ENCODE measurements at regions not wholly inside any gene's neighbourhood (a gene's known extent, or its start where the extent isn't known, plus 50 kb on each side); places are given as distances from the start of the nearest gene placed in this dataset.

- no peak for DNase-seq (ENCODE audit: low read depth in 1 of 2, low spot score in 1 of 2)
- TF ChIP-seq POLR2AphosphoS5 (IDR thresholded peaks at IDR 0.05; ENCODE audit: low read depth) = no peak
- no peak for TF ChIP-seq CTCF (IDR thresholded peaks at IDR 0.05; ENCODE audit: insufficient read depth, low read length)
- TF ChIP-seq REST (IDR thresholded peaks at IDR 0.05; ENCODE audit: insufficient replicate concordance, low read depth) = no peak
- no peak for TF ChIP-seq SPI1 (IDR thresholded peaks at IDR 0.05; ENCODE audit: borderline replicate concordance, low read depth)
- TF ChIP-seq GABPA (IDR thresholded peaks at IDR 0.05; ENCODE audit: low read depth) = no peak
- H3K27me3 ChIP-seq (ENCODE audit: insufficient read depth, poor library complexity, severe bottlenecking) = no peaks in the 10 kb centered on the region
- no peak overlapping the region for H3K27ac ChIP-seq (replicated peaks)
- no peak overlapping the region for H3K4me3 ChIP-seq (replicated peaks; ENCODE audit: insufficient read depth, low read length)
These were observed 446.4 kb upstream of the FKBP1C start for GRCh38 chr6:62764841-62765240.

- Histone ChIP-seq H3K27ac (replicated peaks) (no peak overlapping the region), H3K27me3 (ENCODE audit: insufficient read depth, poor library complexity, severe bottlenecking) (no peaks in the 10 kb centered on the region), H3K4me3 (replicated peaks; ENCODE audit: insufficient read depth, low read length) (no peak overlapping the region)
- TF ChIP-seq SPI1 (IDR thresholded peaks at IDR 0.05; ENCODE audit: borderline replicate concordance, low read depth) = no peak
- TF ChIP-seq GABPA (IDR thresholded peaks at IDR 0.05; ENCODE audit: low read depth) = no peak
- TF ChIP-seq POLR2AphosphoS5 (IDR thresholded peaks at IDR 0.05; ENCODE audit: low read depth) = no peak
- no peak for TF ChIP-seq REST (IDR thresholded peaks at IDR 0.05; ENCODE audit: insufficient replicate concordance, low read depth)
- TF ChIP-seq CTCF (IDR thresholded peaks at IDR 0.05; ENCODE audit: insufficient read depth, low read length) = no peak
- no peak for DNase-seq (ENCODE audit: low read depth in 1 of 2, low spot score in 1 of 2)
These were observed 447.9 kb upstream of the FKBP1C start for GRCh38 chr6:62763125-62763912.

- H3K27ac ChIP-seq (replicated peaks) = no peak overlapping the region
- H3K4me3 ChIP-seq (replicated peaks; ENCODE audit: insufficient read depth, low read length) = no peak overlapping the region
- no peak for DNase-seq (ENCODE audit: low read depth in 1 of 2, low spot score in 1 of 2)
- TF ChIP-seq SPI1 (IDR thresholded peaks at IDR 0.05; ENCODE audit: borderline replicate concordance, low read depth) (no peak), POLR2AphosphoS5 (IDR thresholded peaks at IDR 0.05; ENCODE audit: low read depth) (no peak), REST (IDR thresholded peaks at IDR 0.05; ENCODE audit: insufficient replicate concordance, low read depth) (no peak)
- H3K27me3 ChIP-seq (ENCODE audit: insufficient read depth, poor library complexity, severe bottlenecking) = no peaks in the 10 kb centered on the region
These were observed 460.9 kb upstream of the KHDRBS2 start for GRCh38 chr6:62746968-62747367.
